GM18511 (cell line): ENCODE measurements at regions not wholly inside any gene's neighbourhood (a gene's known extent, or its start where the extent isn't known, plus 50 kb on each side); places are given as distances from the start of the nearest gene placed in this dataset.
"Not testable (repeated sequence)": the region's sequence is repeated elsewhere in the genome, so short reads cannot be mapped to it uniquely, and the experiment has no call there.

Experiments used
- ATAC-seq: cut with Tn5 transposase; IDR thresholded peaks from one replicate; pipeline ENCODE4 v1.9.1; 2021; ENCODE audit warnings: mild to moderate bottlenecking, moderate library complexity; ENCODE audit not compliant: unreplicated experiment

- no peak for ATAC-seq
Measured at GRCh38 chr6:155828989-155829388, 373.4 kb upstream of the NOX3 start.

GRCh38 chr6:155818698-155819097, 363.1 kb upstream of the NOX3 start:
- no peak for ATAC-seq

GRCh38 chr6:155813548-155813947, 357.9 kb upstream of the NOX3 start:
- no peak for ATAC-seq

GRCh38 chr6:155807243-155807642, 351.6 kb upstream of the NOX3 start:
- no peak for ATAC-seq

- no peak for ATAC-seq
Measured at GRCh38 chr6:155801046-155801445, 345.4 kb upstream of the NOX3 start.

GRCh38 chr6:155798876-155799275, 343.2 kb upstream of the NOX3 start:
- not testable (repeated sequence) for ATAC-seq

GRCh38 chr6:155795173-155795796, 339.6 kb upstream of the NOX3 start:
- ATAC-seq, result no peak

- no peak for ATAC-seq
Measured at GRCh38 chr6:155791891-155792290, 336.3 kb upstream of the NOX3 start.

- ATAC-seq, result no peak
Measured at GRCh38 chr6:155791186-155791585, 335.5 kb upstream of the NOX3 start.

- ATAC-seq, result no peak
Measured at GRCh38 chr6:155787168-155787567, 331.5 kb upstream of the NOX3 start.

GRCh38 chr6:155786528-155786927, 330.9 kb upstream of the NOX3 start:
- ATAC-seq, result no peak

- no peak for ATAC-seq
Measured at GRCh38 chr6:155782739-155783459, 327.3 kb upstream of the NOX3 start.

GRCh38 chr6:155782320-155782731, 326.7 kb upstream of the NOX3 start:
- no peak for ATAC-seq

GRCh38 chr6:155779456-155779855, 323.8 kb upstream of the NOX3 start:
- no peak for ATAC-seq

- no peak for ATAC-seq
Measured at GRCh38 chr6:155778336-155778735, 322.7 kb upstream of the NOX3 start.

- no peak for ATAC-seq
Measured at GRCh38 chr6:155771822-155772221, 316.2 kb upstream of the NOX3 start.

- ATAC-seq, result no peak
Measured at GRCh38 chr6:155770856-155771255, 315.2 kb upstream of the NOX3 start.

GRCh38 chr6:155770313-155770712, 314.7 kb upstream of the NOX3 start:
- no peak for ATAC-seq

GRCh38 chr6:155765275-155766194, 309.9 kb upstream of the NOX3 start:
- ATAC-seq, result no peak

GRCh38 chr6:155762649-155763048, 307.0 kb upstream of the NOX3 start:
- no peak for ATAC-seq

GRCh38 chr6:155755452-155755851, 299.8 kb upstream of the NOX3 start:
- ATAC-seq, result no peak

- not testable (repeated sequence) for ATAC-seq
Measured at GRCh38 chr6:155748778-155749177, 293.1 kb upstream of the NOX3 start.
